Astrocyte (in vitro differentiated cells and primary cell): ENCODE measurements at regions not wholly inside any gene's neighbourhood (a gene's known extent, or its start where the extent isn't known, plus 50 kb on each side); places are given as distances from the start of the nearest gene placed in this dataset.

Experiments used
- CTCF ChIP-seq: IDR thresholded peaks from 2 replicates; pipeline ENCODE4 v1.5.1; 2011; ENCODE audit warnings: low read depth, mild to moderate bottlenecking, inconsistent platforms, low read length, moderate library complexity; ENCODE audit not compliant: insufficient read depth
- EZH2 ChIP-seq: IDR thresholded peaks from 2 replicates; pipeline ENCODE4 v1.6.1; 2012; ENCODE audit warnings: mild to moderate bottlenecking, low read length, inconsistent platforms; ENCODE audit not compliant: insufficient read depth

- TF ChIP-seq CTCF (no peak), EZH2 (no peak)
Observed at GRCh38 chr3:130259166-130259874, 86.2 kb upstream of the COL6A5 start.
